ENCODE measurements at regions not wholly inside any gene's neighbourhood (a gene's known extent, or its start where the extent isn't known, plus 50 kb on each side); places are given as distances from the start of the nearest gene placed in this dataset.

- no peak for TF ChIP-seq POLR2A (IDR thresholded peaks at IDR 0.05)
- no peak for TF ChIP-seq CTCF (IDR thresholded peaks at IDR 0.05)
These were observed 60.1 kb upstream of the CD28 start for GRCh38 chr2:203646266-203646864.

All from ovary (tissue), 3 donors.